Muscle of arm (tissue), 1 donor: ENCODE measurements at regions not wholly inside any gene's neighbourhood (a gene's known extent, or its start where the extent isn't known, plus 50 kb on each side); places are given as distances from the start of the nearest gene placed in this dataset.
"Not testable (repeated sequence)": the region's sequence is repeated elsewhere in the genome, so short reads cannot be mapped to it uniquely, and the experiment has no call there.

Experiments used
- DNase-seq: peaks from one replicate; pipeline ENCODE4 v3.0.0-alpha.2; 2013

DNA sequence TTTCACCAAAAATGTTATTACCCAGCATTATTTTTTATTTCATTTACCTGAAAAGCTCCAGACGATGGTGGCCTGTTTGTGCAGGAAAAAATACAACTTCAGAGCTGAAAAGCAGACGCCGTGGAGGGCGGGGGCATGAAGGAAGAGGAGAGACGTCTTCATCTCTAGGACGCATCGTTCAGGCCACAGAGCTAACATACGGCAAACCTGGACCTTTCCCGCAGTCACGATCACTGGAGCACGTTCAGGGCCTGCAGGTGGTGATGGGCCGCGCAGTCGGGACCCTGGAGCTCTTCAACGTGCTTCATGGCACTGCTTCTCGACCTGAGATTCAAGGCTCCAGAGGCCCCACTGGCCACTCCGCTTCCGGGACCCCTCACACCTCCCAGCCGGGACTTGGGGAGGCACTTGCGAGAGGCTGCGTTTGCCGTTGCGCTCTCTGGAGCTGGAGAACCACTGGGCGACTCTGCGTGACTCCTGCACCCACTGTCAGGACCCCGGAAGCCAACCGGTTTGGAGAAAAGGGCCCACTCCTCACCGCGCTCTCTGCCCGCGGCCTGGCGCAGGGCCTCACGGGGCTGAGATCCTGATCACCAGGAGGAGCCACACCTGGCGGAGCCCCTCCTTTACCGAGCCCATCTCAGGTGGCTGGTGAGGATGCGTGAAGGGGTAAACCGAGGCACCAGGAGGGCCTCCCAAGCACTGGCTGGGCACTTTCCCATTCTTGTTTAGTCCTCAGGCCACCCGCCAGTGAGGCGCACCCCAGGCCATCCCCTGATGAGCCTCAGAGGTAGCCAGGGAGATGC lies 164.4 kb upstream of the AFDN start:
- no peak for DNase-seq

DNA sequence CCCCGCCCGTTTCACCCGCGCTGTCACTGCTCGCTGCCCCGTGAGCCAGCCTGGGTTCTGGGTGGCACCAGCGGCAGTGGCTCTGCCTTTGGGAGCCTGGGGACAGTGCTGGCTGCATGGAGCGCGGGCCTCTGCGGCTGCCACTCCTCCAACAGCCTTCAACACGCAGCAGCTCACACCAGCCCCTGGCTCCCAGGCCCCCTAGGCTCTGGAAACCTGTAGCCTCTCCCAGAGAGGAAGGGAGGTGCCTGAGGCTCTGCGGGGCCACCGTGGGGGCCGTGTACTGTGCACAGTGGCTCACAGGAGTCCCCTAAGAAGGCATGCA lies 163.9 kb upstream of the AFDN start:
- no peak for DNase-seq

DNA sequence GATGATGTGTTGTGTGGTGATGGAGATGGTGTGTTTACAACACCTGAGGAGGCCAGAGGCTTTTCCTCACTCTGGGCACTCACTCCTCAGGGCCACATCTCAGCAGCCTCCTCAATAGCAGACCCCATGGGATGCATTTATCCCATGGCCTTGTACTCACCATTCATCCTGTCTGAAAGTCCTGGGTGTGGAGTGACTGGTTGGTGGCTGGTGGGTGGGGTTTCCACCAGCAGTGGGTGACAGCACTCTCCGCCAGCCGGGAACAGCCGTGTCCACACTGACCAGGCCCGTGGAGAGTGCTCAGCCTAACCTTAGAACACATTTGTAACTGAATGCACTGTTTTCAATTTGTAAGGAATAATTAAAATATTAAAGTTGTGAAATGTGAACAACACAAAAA lies 163.4 kb upstream of the AFDN start:
- DNase-seq, result no peak

DNA sequence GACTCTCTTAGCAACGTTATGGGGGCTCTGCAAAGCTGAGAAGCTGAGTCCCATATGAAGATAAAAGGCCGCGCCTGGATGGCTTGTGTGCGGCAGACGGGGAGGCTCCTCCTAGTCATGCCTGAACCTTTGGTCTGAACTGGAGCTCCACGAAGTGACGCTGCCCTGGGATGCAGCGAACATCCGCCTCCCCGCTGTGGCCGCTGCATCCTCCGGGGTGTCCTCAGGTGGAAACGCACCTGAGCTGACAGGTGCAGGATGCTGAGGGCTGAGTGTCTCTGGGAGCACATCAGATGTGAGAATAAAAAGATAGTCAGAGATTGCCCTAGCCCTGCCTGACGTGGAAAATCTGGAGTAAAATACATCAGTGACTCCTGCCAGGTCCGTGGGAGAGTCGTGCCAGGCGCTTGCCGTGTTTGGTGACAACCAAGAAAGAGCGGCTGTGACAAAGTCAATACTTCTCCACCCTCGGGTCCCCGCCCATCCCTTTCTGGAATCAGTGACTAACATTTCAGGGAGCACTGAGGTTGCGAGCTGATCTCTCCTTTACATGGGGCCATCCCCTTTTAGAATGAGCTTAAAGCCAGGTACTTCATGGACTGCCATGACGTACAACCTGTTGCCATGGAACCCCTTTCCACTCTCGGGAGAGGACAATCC lies 162.8 kb upstream of the AFDN start:
- no peak for DNase-seq

DNA sequence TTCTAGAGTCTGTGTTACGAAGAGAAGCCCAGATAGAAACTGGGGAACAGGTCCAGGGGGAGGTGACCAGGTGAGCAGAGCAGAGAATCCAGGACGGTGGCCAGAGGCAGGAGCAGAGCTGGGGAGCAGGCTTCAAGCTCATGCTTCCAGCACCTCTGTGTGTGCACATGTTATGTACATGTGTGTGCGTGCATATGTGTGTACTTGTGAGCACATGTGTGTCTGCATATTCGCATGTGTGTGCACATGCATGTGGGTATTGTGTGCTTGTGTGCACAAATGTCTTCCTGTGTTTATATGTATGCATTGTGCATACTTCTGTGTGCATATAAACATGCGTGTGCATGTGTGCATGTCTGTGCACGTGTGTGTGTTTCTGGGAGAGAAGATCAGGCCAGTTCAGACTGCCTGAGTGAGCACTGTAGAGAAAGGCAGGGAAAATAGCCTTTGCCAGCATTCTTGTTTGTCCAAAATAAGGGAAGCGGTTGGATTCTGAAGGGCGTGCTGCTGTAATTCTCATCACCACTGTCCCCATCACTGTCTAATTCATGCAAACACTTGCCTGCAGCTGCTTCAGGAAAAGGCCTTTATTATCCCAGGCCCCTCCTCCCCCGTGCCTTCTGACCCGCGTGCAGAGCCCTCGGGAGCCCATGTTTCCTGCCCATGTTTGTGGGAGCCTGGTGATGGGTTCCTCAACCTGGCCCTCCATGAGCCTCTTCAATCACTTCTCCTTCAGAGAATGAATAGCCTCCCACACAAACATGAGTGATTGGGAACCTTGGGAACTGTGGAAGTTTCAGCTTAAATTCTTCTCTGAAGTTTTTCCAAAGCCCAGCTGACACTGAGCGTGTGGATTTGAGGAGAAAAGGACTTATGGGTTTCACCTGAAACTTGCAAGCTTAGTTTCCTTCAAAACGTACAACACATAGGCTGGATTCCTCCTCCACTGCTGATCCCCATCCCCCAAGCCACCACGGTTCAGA lies 161.7 kb upstream of the AFDN start:
- DNase-seq, result no peak

DNA sequence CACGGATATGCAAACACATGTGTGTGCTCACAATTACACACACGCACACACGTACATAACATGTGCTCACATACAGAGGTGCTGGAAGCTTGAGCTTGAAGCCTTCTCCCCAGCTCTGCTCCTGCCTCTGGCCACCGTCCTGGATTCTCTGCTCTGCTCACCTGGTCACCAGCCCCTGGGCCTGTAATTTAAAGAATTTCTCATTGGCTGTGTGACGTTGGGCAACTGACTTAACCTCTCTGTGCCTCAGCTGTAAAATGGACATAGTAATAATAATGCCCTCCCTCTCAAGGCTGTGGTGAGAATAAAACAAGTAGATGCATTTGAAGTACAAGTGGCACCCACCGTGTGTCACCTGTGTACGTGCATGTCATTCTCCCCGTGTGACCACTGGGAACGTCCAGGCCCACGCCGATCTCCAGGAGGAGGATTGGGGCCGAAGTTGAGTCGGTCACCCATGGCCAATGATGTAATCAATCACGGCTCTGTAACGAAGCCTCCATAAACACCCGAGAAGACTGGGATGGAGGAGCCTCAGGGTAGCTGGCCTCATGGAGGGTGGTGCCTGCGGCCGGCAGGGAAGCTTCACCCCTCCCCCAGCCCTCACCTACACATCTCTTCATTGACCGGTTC lies 160.9 kb upstream of the AFDN start:
- DNase-seq, result no peak

DNA sequence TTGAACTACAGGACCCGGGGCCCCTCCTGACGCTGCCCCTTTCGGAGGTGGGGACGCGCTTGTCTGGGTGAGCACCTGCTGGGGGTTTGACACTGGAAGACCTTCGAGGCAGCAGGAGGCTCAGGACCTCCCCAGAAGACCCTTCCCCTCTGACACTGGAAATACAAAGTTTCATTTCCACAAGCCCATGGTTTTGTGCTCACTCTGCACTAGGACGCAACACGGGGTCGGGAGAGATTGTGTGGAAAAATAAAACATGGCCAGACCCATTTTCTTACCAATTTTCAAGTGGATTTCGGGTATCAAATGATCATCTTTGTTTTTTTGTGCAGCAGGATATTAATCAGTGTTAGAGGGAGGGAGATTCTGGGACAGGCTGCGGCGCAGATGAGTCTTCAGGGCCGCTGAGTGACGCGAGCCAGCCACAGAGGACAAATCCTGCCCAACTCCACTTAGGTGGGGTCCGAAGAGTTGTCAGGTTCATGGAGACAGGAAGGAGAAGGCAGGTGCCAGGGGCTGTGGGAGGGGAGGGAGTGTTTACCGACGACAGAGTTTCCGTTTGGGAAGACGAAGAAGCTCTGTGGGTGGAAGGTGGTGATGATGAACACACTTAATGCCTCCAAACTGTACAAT lies 160.0 kb upstream of the AFDN start:
- no peak for DNase-seq

DNA sequence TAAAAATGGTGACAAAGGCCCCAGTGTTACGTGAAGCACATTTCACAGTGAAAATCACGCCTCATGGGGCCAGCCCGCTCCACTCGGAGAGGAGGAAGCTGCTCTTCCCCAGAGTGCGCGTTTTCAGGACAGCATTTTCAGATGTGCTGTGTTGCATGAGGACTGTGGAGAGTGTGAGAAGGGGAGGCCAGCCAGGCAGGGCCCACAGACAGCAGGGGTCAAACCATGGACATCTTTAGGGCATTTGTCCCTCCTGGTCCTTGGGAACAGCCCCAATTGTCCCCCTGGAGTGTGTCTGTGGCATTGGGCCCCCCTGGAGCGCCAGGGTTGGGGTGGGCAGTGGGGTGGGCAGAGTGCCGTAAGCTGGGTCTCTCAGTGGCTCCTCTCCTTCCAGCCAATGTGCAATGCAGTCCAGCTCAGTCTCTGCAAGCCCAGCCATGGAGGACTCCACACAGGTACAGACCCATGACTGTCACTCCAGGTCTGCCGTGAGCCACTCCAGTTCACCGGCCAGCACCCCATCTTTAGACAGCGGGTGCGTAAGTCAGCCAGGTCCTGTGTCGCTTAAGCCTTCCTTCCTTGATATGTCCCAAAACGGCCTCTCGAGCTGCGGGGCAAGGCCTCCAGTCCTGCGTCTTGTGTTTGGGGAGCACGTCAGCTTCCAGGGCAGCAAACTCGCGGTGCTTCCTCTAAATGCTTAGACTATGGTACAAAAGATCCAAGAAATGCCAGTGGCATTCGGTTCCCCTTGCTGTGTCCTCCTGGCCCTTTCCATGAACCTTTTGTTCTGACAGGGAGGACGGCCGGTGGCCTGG lies 159.3 kb upstream of the AFDN start:
- DNase-seq, result no peak

DNA sequence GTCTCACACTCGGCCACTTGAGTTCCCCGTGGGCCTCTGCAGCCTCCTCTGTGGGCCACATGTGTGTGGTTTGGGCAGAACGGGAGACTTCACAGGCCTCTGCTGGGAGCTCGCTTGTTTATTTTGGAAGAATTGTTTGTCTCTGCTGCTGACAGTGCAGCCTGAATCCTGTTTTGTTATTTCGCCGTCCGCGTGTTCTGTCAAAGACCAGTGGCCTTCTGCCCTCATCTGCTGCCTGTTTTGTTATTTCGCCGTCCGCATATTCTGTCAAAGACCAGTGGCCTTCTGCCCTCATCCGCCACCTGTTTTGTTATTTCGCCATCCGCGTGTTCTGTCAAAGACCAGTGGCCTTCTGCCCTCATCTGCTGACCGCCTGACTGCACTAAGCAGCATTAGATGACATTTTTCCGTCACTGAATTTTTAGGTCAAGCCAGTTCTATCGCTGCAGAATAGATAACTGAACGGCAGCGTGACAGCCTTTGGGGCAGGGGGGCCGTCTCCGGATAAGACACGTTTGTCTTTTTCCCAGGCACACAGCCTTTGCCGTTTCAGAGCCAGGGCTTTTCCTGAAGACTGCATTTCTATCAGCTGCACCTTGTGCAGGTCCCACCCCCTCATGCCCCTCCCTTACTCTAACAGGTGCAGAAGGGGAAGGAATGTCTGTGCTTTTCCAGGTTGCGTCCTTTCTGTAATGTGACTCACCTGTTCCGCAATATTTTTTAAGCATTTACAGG lies 158.5 kb upstream of the AFDN start:
- no peak for DNase-seq

DNA sequence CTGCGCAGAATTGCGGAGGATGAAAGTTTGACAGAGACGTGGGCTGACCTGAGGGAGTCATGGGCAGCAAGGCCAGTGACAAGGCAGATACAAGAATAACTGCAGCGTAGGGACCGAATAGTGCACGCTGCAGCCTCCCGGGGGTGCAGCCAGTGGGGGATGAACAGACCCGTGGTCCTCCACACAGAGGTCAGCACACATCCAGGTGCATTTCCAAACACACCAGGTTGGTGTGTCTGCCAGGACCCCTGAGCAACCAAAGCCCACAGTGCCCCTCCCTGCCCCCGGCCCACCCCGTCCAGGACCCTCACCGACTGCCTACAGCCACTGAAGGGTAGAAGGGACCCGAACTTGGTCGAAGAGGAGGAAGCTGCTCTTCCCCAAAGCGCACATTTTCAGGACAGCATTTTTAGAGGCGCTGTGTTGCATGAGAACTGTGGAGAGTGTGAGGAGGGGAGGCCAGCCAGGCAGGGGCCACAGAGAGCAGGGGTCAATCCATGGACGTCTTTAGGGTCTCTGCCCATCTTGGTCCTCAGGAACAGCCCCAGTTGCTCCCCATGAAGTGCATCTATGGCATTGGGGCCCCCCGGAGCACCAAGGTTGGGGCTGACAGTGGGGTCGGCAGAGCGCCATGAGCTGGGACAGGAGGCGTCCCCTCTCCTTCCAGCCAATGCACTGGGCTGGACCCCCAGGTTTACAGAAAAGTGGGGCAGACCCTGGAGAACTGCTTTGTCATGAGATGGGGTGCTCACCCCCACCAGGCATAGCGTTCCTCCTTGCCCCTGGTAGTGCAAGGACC lies 157.8 kb upstream of the AFDN start:
- no peak for DNase-seq

DNA sequence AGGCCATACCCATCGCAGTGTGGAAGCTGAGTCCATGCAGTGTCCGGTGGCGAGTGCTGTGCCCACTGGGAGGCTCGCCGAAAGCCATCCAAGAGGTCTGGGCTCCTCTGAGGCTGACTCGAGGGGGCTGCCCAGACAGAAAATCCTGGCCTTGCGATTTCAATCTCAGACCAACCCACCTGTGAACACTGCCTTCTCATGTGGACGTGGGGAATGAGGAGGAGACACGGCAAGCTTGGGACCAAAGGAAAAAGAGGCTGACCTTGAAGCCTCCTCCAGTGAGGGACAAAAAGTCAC lies 157.2 kb upstream of the AFDN start:
- no peak for DNase-seq

DNA sequence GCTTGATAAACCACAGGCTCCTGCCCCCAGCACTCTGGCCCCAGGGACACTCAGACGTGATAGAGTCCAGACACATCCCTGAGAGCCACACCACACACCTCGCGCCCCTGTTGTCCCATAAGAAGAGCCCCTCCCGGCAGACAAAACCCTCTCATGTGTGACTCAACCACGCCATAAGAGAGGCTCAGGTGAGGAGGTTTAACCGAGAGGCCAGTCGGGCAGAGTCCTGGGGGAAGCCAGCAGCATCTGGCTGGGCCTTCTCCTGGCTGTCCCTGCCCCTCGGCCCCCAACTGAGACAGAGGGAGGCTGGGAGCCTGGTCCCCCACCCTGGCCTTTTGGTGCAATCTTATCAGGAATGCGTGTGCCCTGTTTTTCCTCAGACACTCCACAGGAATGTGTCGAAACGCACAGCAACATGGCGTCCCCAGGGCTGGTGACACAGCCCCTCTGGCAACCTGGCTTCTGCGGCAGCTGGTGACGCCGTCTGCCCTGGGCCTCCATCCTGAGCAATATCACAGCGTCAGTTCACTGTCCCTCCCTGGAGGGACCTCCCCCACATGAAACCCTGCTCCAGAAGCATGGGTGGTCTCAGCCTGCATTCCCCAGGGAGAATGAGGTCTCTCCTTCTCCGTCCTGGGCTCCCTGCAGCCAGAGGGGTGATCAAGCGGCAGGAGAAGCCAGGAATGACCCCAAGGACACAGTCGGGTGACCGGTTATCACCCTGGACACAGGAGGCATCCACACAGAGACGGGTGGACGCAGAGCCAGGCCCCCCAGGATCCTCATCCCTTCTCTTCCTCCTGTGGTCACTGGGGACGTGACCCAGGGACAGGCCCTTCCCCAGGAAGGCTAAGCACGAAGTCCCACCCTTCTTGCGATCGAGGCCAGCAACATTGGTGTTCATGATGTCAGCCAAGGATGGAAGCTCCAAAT lies 156.6 kb upstream of the AFDN start:
- no peak for DNase-seq

DNA sequence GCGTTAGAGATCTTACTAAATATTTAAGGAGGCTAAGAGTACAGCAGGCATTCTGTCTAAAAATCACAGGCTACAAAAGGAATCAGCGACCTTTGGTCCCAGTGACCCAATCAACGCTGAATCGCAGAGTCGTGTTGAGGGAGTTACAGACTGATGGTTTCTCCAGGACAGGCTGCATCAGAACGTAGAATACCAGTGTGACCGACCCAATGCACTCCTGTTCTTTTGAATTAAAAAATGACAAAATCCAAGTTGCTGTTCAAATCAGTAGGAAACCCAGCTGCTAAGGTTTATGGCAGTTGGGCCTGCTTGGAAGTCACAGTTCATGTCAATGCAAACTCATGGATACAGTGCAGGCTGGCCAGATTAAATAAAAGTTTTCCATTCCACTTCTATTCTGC lies 155.8 kb upstream of the AFDN start:
- DNase-seq, result no peak

DNA sequence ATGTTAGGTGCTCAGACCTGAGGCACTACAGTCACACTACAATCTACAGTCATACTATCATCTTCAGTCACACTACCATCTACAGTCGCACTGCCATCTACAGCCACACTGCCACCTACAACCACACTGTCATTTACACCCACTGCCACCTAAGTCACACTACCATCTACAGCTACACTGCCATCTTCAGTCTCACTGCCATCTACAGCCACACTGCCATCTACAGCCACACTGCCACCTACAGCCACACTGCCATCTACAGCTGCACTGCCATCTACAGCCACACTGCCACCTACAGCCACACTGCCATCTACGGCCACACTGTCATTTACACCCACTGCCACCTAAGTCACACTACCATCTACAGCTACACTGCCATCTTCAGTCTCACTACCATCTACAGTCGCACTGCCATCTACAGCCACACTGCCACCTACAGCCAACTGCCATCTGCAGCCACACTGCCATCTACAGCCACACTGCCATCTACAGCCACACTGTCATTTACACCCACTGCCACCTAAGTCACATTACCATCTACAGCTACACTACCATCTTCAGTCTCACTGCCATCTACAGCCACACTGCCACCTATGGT lies 155.2 kb upstream of the AFDN start:
- DNase-seq, result not testable (repeated sequence)

DNA sequence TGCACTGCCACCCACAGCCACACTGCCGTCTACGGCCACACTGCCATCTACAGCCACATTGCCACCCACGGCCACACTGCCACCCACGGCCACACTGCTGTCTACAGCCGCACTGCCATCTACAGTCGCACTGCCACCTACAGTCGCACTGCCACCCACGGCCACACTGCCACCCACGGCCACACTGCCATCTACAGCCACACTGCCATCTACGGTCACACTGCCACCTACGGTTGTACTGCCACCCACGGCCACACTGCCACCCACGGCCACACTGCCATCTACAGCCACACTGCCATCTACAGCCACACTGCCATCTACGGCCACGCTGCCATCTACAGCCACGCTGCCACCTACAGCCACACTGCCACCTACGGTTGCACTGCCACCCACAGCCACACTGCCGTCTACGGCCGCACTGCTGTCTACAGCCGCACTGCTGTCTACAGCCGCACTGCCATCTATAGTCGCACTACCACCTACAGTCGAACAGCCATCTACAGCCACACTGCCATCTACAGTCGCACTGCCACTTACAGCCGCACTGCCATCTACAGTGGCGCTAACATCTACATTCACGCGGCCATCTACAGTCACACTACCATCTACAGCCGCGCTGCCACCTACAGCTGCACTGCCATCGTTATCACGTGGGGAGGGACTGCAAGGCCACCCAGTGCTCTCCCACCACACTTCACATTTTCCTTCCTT lies 154.6 kb upstream of the AFDN start:
- no peak for DNase-seq

DNA sequence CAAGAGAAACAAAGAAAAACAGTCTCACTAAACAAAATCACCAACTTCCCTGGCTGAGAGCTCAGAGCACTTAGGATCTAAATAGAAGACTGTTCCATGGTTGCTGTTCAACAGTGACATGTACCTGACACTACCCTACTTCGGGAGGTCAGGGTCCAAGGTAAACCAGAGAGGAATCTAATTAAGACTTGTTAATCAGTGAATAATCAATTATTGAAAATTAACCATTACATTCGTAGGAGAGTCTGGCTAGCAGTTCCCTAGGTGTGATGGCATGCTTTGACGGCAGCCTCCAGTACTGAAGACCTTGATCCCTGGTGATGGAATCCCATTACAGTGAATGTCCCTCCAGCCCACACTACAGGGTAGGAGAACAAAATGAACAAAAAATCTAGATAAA lies 154.0 kb upstream of the AFDN start:
- DNase-seq, result no peak

DNA sequence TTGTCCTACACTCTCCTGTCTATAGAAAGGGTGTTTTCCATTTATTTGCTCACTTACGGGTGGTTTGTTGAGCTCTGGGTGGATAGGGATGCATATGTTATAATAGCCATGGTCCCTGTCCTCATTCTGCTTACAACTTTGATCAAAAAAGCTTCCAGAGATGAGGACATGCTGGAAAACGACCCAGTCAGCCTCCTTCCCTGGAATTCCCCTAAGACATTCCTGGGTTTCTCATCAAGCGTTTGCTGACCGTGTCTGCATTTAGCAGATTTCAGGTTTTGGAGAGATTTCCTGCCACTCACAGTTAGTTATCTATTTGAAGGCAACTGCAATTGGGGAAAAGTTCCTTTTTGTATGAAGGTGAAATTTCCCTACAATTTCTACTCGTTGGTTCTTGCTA lies 152.8 kb upstream of the AFDN start:
- no peak for DNase-seq
